ENCODE measurements at regions not wholly inside any gene's neighbourhood (a gene's known extent, or its start where the extent isn't known, plus 50 kb on each side); places are given as distances from the start of the nearest gene placed in this dataset.

GRCh38 chr12:115571446-115571845 lies 706.0 kb downstream of the MED13L start:
- no peak for ATAC-seq (ENCODE audit: insufficient number of reproducible peaks, low FRiP score, low read depth)
- no peaks in the 10 kb centered on the region for H3K4me1 ChIP-seq (ENCODE audit: control insufficient read depth in 1 of 2, low read depth in 2 of 2)

DNA sequence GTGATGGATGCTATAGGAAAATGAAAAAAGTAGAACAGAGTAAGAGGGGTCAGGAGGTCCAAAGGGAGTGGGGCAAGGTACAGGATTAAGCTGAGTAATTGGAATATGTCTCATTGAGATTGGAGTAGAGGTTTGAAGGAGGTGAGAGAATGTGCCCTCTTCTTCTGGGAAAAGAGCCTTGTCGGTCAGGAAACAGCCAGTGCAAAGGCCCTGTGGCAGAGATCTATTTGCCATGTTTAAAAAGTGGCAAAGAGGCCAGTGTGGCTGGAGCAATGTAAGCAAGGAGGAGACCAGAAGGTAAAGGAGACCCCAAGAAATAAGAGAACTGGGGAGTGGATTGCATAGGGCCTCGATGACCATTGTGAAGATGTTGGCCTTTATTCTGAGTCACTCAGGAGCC lies 706.5 kb downstream of the MED13L start:
- DNase-seq (ENCODE audit: low spot score) (no peak), ATAC-seq (ENCODE audit: insufficient number of reproducible peaks, low FRiP score, low read depth) (no peak)
- Histone ChIP-seq H3K9me3 (no peaks in the 10 kb centered on the region), H3K4me1 (ENCODE audit: control insufficient read depth in 1 of 2, low read depth in 2 of 2) (no peaks in the 10 kb centered on the region), H3K27me3 (replicated peaks; ENCODE audit: insufficient read depth) (no peaks in the 10 kb centered on the region), H3K36me3 (no peaks in the 10 kb centered on the region), H3K27ac (no peak overlapping the region), H3K4me3 (no peak overlapping the region)
- TF ChIP-seq CTCF (IDR thresholded peaks at IDR 0.05), result no peak

More at GRCh38 chr12:115571446-115571845, 706.0 kb downstream of the MED13L start:
- TF ChIP-seq CTCF (IDR thresholded peaks at IDR 0.05), result no peak
- H3K27me3 ChIP-seq (replicated peaks; ENCODE audit: insufficient read depth), result no peaks in the 10 kb centered on the region
- no peak overlapping the region for H3K27ac ChIP-seq
- no peaks in the 10 kb centered on the region for H3K9me3 ChIP-seq
- no peak for DNase-seq (ENCODE audit: low spot score)
- no peak overlapping the region for H3K4me3 ChIP-seq
- H3K36me3 ChIP-seq, result no peaks in the 10 kb centered on the region

DNA sequence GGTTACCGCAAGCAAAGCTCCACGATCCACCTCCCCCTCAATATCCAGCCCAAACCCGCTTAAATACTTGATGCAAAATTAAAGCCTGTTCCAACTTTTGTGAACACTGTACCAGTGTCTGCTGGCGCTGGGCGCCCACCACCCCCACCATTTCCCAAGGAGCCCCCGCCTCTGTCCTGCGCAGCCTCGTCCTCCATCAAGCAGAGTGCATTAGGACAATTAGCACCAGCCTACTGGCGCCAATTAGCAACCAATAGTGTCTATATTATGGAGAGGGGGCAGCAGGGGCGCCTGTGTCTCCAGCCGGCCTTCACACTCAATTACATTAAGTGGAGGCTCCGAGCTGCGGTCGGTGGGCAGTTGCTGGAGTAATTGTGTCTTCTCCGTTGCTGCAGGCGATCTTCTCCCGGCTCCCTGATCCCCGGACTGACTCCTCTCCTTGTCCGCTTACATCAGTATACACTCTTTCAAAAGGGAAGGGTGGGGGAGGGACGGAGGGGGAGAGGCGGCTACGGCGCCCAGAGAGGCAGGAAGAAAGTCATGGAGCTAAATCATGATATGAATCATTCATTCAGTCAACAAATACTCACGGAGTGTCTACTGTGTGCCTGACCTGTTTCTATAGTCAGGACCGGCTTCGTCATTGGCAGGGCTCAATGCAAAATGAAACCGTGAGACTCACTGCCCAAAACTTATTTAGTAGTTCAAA lies 707.3 kb downstream of the MED13L start:
- Histone ChIP-seq H3K27me3 (replicated peaks; ENCODE audit: insufficient read depth) (no peaks in the 10 kb centered on the region), H3K4me1 (ENCODE audit: control insufficient read depth in 1 of 2, low read depth in 2 of 2) (no peaks in the 10 kb centered on the region), H3K27ac (no peak overlapping the region), H3K9me3 (no peaks in the 10 kb centered on the region), H3K36me3 (no peaks in the 10 kb centered on the region), H3K4me3 (no peak overlapping the region)
- ATAC-seq (ENCODE audit: insufficient number of reproducible peaks, low FRiP score, low read depth) (no peak), DNase-seq (ENCODE audit: low spot score) (no peak)
- no peak for TF ChIP-seq CTCF (IDR thresholded peaks at IDR 0.05)

DNA sequence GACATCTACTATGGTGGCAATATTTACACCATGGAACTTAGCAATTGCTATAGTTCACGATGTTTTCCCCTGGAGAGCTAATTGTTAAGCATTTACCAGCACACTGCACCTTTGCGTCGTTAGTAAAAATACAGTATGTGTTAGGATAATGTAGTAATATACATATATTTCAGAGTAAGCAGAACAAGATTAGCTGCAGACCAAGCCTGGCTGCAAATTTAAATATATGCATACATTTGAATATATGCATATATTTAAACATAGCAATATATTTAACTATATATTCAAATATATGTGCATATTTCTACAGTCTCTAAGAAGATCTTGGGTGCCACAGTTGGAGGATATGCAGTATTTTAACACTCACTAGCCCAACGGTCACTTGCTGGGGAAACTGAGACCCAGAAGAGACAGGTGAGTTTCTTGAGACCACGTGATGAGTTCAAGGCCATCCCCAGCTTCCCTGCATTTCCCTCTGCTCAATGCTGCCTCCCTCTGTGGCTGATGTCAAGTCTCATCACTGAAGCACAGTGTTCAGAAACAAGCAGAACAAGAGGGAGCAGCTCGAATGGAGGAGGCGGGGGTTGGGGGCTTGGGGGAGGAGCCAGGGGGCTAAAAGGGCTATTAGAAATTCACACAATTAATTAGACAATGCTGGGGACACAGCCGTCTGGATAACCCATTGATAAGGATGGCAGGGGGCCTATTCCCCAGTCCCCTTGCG lies 708.0 kb downstream of the MED13L start:
- TF ChIP-seq CTCF (IDR thresholded peaks at IDR 0.05), result no peak
- no peaks in the 10 kb centered on the region for H3K4me1 ChIP-seq (ENCODE audit: control insufficient read depth in 1 of 2, low read depth in 2 of 2)
- DNase-seq (ENCODE audit: low spot score) (no peak), ATAC-seq (ENCODE audit: insufficient number of reproducible peaks, low FRiP score, low read depth) (no peak)
- no peaks in the 10 kb centered on the region for H3K9me3 ChIP-seq
- H3K27ac ChIP-seq, result no peak overlapping the region
- no peak overlapping the region for H3K4me3 ChIP-seq
- no peaks in the 10 kb centered on the region for H3K27me3 ChIP-seq (replicated peaks; ENCODE audit: insufficient read depth)
- no peaks in the 10 kb centered on the region for H3K36me3 ChIP-seq

DNA sequence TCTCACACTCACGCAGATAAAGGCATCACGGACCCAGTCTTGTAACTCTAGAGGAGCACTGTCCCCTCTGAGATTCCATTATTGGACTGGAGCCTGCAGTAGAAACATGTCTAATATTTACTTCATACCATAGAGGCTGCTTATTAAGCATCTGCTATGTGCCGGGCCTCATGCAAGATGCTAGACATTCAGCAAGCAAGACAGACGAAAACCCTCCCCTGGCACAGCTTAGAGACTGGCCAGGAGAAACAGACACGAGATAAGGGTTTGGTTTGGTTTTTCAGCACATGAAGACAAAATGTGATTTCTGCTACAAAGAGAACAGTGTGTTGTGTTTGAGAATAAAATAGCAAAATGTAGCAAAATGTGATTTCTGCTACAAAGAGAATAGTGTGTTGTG lies 719.2 kb downstream of the MED13L start:
- TF ChIP-seq CTCF (IDR thresholded peaks at IDR 0.05), result no peak
- ATAC-seq (ENCODE audit: insufficient number of reproducible peaks, low FRiP score, low read depth), result no peak

More for the DNA sequence above, 719.2 kb downstream of the MED13L start:
- DNase-seq (ENCODE audit: low spot score), result no peak
- Histone ChIP-seq H3K27ac (no peak overlapping the region), H3K9me3 (no peaks in the 10 kb centered on the region), H3K36me3 (no peaks in the 10 kb centered on the region), H3K4me3 (no peak overlapping the region), H3K4me1 (ENCODE audit: control insufficient read depth in 1 of 2, low read depth in 2 of 2) (no peaks in the 10 kb centered on the region), H3K27me3 (replicated peaks; ENCODE audit: insufficient read depth) (no peaks in the 10 kb centered on the region)

Data from thoracic aorta (tissue), 2 donors.